ENCODE measurements at regions not wholly inside any gene's neighbourhood (a gene's known extent, or its start where the extent isn't known, plus 50 kb on each side); places are given as distances from the start of the nearest gene placed in this dataset.

DNA sequence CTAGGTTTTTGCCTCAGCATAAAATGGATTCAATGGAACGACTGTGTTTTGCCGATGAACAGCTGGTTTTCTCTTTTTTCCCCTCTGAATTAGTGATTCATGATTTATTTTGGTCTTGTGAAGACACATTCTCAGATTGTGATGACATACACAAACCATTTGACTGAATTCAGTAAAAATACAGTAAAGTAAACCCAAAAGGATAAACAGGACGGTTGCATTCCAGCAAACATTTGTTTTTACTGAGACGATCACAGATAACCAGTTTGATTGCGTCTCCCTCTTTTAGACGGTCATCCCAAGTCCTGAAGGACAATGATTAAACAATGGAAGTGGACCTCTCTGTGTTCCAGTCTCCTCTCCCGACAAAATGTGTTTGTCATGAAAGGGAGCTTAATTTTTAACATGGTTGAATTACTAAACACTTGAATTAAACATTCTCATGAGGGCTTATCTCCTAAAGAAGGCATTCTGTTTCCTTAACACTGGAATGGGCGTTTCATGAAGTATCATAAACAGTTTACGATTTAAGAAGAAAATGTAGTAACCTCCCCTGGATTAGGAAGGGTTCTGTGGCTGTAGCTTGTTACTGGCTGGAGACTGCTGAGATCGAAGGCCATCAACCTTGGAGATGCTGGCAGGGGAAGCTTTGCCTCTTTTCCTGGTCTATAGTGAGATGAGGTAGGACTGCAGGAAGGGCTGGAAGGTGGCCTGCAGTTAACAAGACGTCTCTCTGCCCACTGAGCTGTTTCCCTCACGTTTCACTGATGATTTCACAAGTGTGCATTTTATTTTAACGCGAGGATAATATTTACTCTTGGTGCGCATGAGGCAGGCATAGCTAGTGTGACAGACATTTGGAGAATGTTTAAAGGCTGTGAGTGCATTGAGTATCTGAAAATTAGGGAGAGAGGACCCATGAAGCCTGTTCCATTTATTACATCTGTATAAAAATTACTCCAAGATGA lies 457.9 kb downstream of the FGF9 start:
- TF ChIP-seq SIN3A (IDR thresholded peaks at IDR 0.05; ENCODE audit: borderline replicate concordance, insufficient read depth, low read length) (no peak), TAF1 (IDR thresholded peaks at IDR 0.05; ENCODE audit: borderline replicate concordance, insufficient read depth, low read length) (no peak), POLR2AphosphoS5 (IDR thresholded peaks at IDR 0.05; ENCODE audit: low read depth, low read length) (no peak)
- TF ChIP-seq, protein P1, sequence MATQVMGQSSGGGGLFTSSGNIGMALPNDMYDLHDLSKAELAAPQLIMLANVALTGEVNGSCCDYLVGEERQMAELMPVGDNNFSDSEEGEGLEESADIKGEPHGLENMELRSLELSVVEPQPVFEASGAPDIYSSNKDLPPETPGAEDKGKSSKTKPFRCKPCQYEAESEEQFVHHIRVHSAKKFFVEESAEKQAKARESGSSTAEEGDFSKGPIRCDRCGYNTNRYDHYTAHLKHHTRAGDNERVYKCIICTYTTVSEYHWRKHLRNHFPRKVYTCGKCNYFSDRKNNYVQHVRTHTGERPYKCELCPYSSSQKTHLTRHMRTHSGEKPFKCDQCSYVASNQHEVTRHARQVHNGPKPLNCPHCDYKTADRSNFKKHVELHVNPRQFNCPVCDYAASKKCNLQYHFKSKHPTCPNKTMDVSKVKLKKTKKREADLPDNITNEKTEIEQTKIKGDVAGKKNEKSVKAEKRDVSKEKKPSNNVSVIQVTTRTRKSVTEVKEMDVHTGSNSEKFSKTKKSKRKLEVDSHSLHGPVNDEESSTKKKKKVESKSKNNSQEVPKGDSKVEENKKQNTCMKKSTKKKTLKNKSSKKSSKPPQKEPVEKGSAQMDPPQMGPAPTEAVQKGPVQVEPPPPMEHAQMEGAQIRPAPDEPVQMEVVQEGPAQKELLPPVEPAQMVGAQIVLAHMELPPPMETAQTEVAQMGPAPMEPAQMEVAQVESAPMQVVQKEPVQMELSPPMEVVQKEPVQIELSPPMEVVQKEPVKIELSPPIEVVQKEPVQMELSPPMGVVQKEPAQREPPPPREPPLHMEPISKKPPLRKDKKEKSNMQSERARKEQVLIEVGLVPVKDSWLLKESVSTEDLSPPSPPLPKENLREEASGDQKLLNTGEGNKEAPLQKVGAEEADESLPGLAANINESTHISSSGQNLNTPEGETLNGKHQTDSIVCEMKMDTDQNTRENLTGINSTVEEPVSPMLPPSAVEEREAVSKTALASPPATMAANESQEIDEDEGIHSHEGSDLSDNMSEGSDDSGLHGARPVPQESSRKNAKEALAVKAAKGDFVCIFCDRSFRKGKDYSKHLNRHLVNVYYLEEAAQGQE (IDR thresholded peaks at IDR 0.05; ENCODE audit: insufficient read depth in 1 of 2, low read depth in 2 of 2, low read length in 2 of 2), result no peak
